Trophoblast cell (in vitro differentiated cells and primary cell): ENCODE measurements at regions not wholly inside any gene's neighbourhood (a gene's known extent, or its start where the extent isn't known, plus 50 kb on each side); places are given as distances from the start of the nearest gene placed in this dataset.

Source experiments
- DNase-seq, 2 donors: peaks; one replicate each; pipeline ENCODE4 v3.0.0-alpha.2; 2016
- H2AFZ ChIP-seq: 2 replicates; pipeline ENCODE4 v1.6.1; 2013; ENCODE audit warnings: low read length, moderate library complexity, mild to moderate bottlenecking; ENCODE audit not compliant: insufficient read depth, poor library complexity
- H2AK5ac ChIP-seq: 2 replicates; pipeline ENCODE4 v1.6.1; 2013; ENCODE audit warnings: mild to moderate bottlenecking, low read length
- H2BK120ac ChIP-seq: 2 replicates; pipeline ENCODE4 v1.6.1; 2013; ENCODE audit warnings: low read length, mild to moderate bottlenecking, moderate library complexity; ENCODE audit not compliant: insufficient read depth, poor library complexity
- H2BK12ac ChIP-seq: 2 replicates; pipeline ENCODE4 v1.6.1; 2013; ENCODE audit warnings: mild to moderate bottlenecking, low read length, moderate library complexity
- H2BK5ac ChIP-seq: 2 replicates; pipeline ENCODE4 v1.6.1; 2013; ENCODE audit warnings: low read length, low read depth, moderate library complexity, mild to moderate bottlenecking; ENCODE audit not compliant: poor library complexity
- H3K14ac ChIP-seq: 2 replicates; pipeline ENCODE4 v1.6.1; 2013; ENCODE audit warnings: mild to moderate bottlenecking, low read length
- H3K18ac ChIP-seq: 2 replicates; pipeline ENCODE4 v1.6.1; 2013; ENCODE audit warnings: mild to moderate bottlenecking, low read length
- H3K23ac ChIP-seq: 2 replicates; pipeline ENCODE4 v1.6.1; 2013; ENCODE audit warnings: low read length
- H3K27ac ChIP-seq: 2 replicates; pipeline ENCODE4 v1.5.1; 2013; ENCODE audit warnings: low read depth, mild to moderate bottlenecking, inconsistent platforms, low read length, moderate library complexity
- H3K27me3 ChIP-seq: 2 replicates; pipeline ENCODE4 v1.6.1; 2013; ENCODE audit warnings: inconsistent platforms, mild to moderate bottlenecking, low read length, moderate library complexity; ENCODE audit not compliant: insufficient read depth
- H3K36me3 ChIP-seq, 2 experiments: 1 replicate in 1 of 2; 2 replicates in 1 of 2; pipeline ENCODE4 v1.6.1; 2013; ENCODE audit warnings: low read length in 2 of 2, mild to moderate bottlenecking in 2 of 2, moderate library complexity in 1 of 2; ENCODE audit not compliant: insufficient read depth in 2 of 2, control insufficient read depth in 1 of 2
- H3K4ac ChIP-seq: 2 replicates; pipeline ENCODE4 v1.6.1; 2013; ENCODE audit warnings: low read depth, mild to moderate bottlenecking, low read length, moderate library complexity
- H3K4me1 ChIP-seq, 2 experiments: 1 replicate in 1 of 2; 2 replicates in 1 of 2; pipeline ENCODE4 v1.6.1; 2013; ENCODE audit warnings: low read length in 2 of 2, mild to moderate bottlenecking in 2 of 2, moderate library complexity in 1 of 2; ENCODE audit not compliant: insufficient read depth in 2 of 2, control insufficient read depth in 1 of 2
- H3K4me2 ChIP-seq: 2 replicates; pipeline ENCODE4 v1.6.1; 2013; ENCODE audit warnings: inconsistent platforms, mild to moderate bottlenecking, low read length, moderate library complexity
- H3K4me3 ChIP-seq: 2 replicates; pipeline ENCODE4 v1.5.1; 2013; ENCODE audit warnings: mild to moderate bottlenecking, low read depth, low read length, inconsistent platforms
- H3K79me1 ChIP-seq: one replicate; pipeline ENCODE4 v1.6.1; 2013; ENCODE audit warnings: low read length
- H3K79me2 ChIP-seq: 2 replicates; pipeline ENCODE4 v1.6.1; 2013; ENCODE audit warnings: low read length, mild to moderate bottlenecking; ENCODE audit not compliant: control insufficient read depth, insufficient read depth, poor library complexity
- H3K9ac ChIP-seq: 2 replicates; pipeline ENCODE4 v1.6.1; 2013; ENCODE audit warnings: mild to moderate bottlenecking, low read length
- H3K9me3 ChIP-seq: 2 replicates; pipeline ENCODE4 v1.6.1; 2013; ENCODE audit warnings: low read depth, mild to moderate bottlenecking, control low read depth, inconsistent platforms, low read length; ENCODE audit not compliant: insufficient read depth
- H4K12ac ChIP-seq: 2 replicates; pipeline ENCODE4 v1.6.1; 2013; ENCODE audit warnings: low read depth, mild to moderate bottlenecking, low read length, moderate library complexity
- H4K8ac ChIP-seq: 2 replicates; pipeline ENCODE4 v1.6.1; 2013; ENCODE audit warnings: low read depth, mild to moderate bottlenecking, low read length, moderate library complexity
- H4K91ac ChIP-seq: one replicate; pipeline ENCODE4 v1.6.1; 2013; ENCODE audit warnings: low read depth, mild to moderate bottlenecking, low read length, moderate library complexity
- WGBS: extraction: QIAGEN DNeasy Blood & Tissue Kit; methylation state at CpG from one replicate; pipeline ENCODE4 v1.1.7; 2013; ENCODE audit warnings: missing lambda C conversion rate; ENCODE audit not compliant: insufficient read length, insufficient coverage; ENCODE audit errors: extremely low coverage; 5-methylcytosine and 5-hydroxymethylcytosine counted together

- Histone ChIP-seq H2BK12ac (no peak overlapping the region), H2AK5ac (no peak overlapping the region), H4K91ac (no peak overlapping the region), H3K27me3 (no peaks in the 10 kb centered on the region), H2BK5ac (no peak overlapping the region), H2AFZ (no peak overlapping the region), H3K9ac (no peak overlapping the region), H3K27ac (no peak overlapping the region), H3K4ac (no peak overlapping the region), H3K79me2 (no peaks in the 10 kb centered on the region), H3K18ac (no peak overlapping the region), H4K12ac (no peak overlapping the region), H2BK120ac (no peak overlapping the region), H3K23ac (no peak overlapping the region), H4K8ac (no peak overlapping the region), H3K36me3 (no peaks in the 10 kb centered on the region), H3K4me1 (no peaks in the 10 kb centered on the region), H3K14ac (no peak overlapping the region), H3K4me3 (no peak overlapping the region), H3K79me1 (no peaks in the 10 kb centered on the region), H3K9me3 (peaks cover 1% of the 10 kb centered on the region), H3K4me2 (no peak overlapping the region)
- no peak for DNase-seq
- WGBS, result no CpG with 5 or more reads among the region's 6 CpGs
Measured at GRCh38 chr18:35912332-35912731, 60.1 kb upstream of the RMP24 start.

- H3K14ac ChIP-seq, result no peak overlapping the region
- no peaks in the 10 kb centered on the region for H3K36me3 ChIP-seq
- no peak overlapping the region for H3K9ac ChIP-seq
- H3K23ac ChIP-seq, result no peak overlapping the region
- H2BK120ac ChIP-seq, result no peak overlapping the region
- peaks cover 1% of the 10 kb centered on the region for H3K9me3 ChIP-seq
- no peak overlapping the region for H2AFZ ChIP-seq
- no peak overlapping the region for H3K4me3 ChIP-seq
- H3K4me1 ChIP-seq, result no peaks in the 10 kb centered on the region
- no peak overlapping the region for H2BK12ac ChIP-seq
- H4K12ac ChIP-seq, result no peak overlapping the region
- no peak overlapping the region for H2BK5ac ChIP-seq
- no peaks in the 10 kb centered on the region for H3K79me2 ChIP-seq
- H3K4me2 ChIP-seq, result no peak overlapping the region
- no peak overlapping the region for H3K18ac ChIP-seq
- H2AK5ac ChIP-seq, result no peak overlapping the region
- H3K4ac ChIP-seq, result no peak overlapping the region
- H3K79me1 ChIP-seq, result no peaks in the 10 kb centered on the region
- H3K27me3 ChIP-seq, result no peaks in the 10 kb centered on the region
- DNase-seq, result peak; percentile 73 to 85
- no CpG with 5 or more reads among the region's 4 CpGs for WGBS
- no peak overlapping the region for H4K91ac ChIP-seq
- H3K27ac ChIP-seq, result no peak overlapping the region
- no peak overlapping the region for H4K8ac ChIP-seq
Measured at GRCh38 chr18:35915056-35915455, 57.4 kb upstream of the RMP24 start.

- H3K4me3 ChIP-seq, result no peak overlapping the region
- H3K4me1 ChIP-seq, result no peaks in the 10 kb centered on the region
- H3K79me2 ChIP-seq, result no peaks in the 10 kb centered on the region
- H2BK120ac ChIP-seq, result no peak overlapping the region
- H2BK12ac ChIP-seq, result no peak overlapping the region
- H4K91ac ChIP-seq, result no peak overlapping the region
- no peaks in the 10 kb centered on the region for H3K79me1 ChIP-seq
- no peak overlapping the region for H3K18ac ChIP-seq
- H3K27me3 ChIP-seq, result no peaks in the 10 kb centered on the region
- no peak overlapping the region for H4K12ac ChIP-seq
- no peak overlapping the region for H3K14ac ChIP-seq
- DNase-seq, result no peak
- H3K27ac ChIP-seq, result no peak overlapping the region
- H2BK5ac ChIP-seq, result no peak overlapping the region
- no peak overlapping the region for H3K4me2 ChIP-seq
- no peak overlapping the region for H2AK5ac ChIP-seq
- H3K9ac ChIP-seq, result no peak overlapping the region
- no peak overlapping the region for H3K4ac ChIP-seq
- H3K9me3 ChIP-seq, result no peaks in the 10 kb centered on the region
- H4K8ac ChIP-seq, result no peak overlapping the region
- H2AFZ ChIP-seq, result no peak overlapping the region
- no peak overlapping the region for H3K23ac ChIP-seq
- H3K36me3 ChIP-seq, result no peaks in the 10 kb centered on the region
Measured at GRCh38 chr18:35917043-35917442, 55.4 kb upstream of the RMP24 start.

- H4K91ac ChIP-seq, result no peak overlapping the region
- H3K79me2 ChIP-seq, result no peaks in the 10 kb centered on the region
- no peak overlapping the region for H3K4me2 ChIP-seq
- H4K8ac ChIP-seq, result no peak overlapping the region
- H3K36me3 ChIP-seq, result no peaks in the 10 kb centered on the region
- no peak overlapping the region for H3K9ac ChIP-seq
- no CpG with 5 or more reads among the region's 1 CpG for WGBS
- H4K12ac ChIP-seq, result no peak overlapping the region
- no peak overlapping the region for H2AFZ ChIP-seq
- no peaks in the 10 kb centered on the region for H3K4me1 ChIP-seq
- no peak overlapping the region for H3K23ac ChIP-seq
- no peak overlapping the region for H2BK5ac ChIP-seq
- H3K27ac ChIP-seq, result no peak overlapping the region
- H3K4me3 ChIP-seq, result no peak overlapping the region
- no peak overlapping the region for H2BK12ac ChIP-seq
- H2BK120ac ChIP-seq, result no peak overlapping the region
- DNase-seq, result no peak
- H3K79me1 ChIP-seq, result no peaks in the 10 kb centered on the region
- no peaks in the 10 kb centered on the region for H3K9me3 ChIP-seq
- no peak overlapping the region for H3K18ac ChIP-seq
- H3K4ac ChIP-seq, result no peak overlapping the region
- H3K14ac ChIP-seq, result no peak overlapping the region
- H2AK5ac ChIP-seq, result no peak overlapping the region
- no peaks in the 10 kb centered on the region for H3K27me3 ChIP-seq
Measured at GRCh38 chr18:35918564-35918963, 53.9 kb upstream of the RMP24 start.
